HEK293T (cell line): ENCODE measurements at regions not wholly inside any gene's neighbourhood (a gene's known extent, or its start where the extent isn't known, plus 50 kb on each side); places are given as distances from the start of the nearest gene placed in this dataset.

Experiments
- ARNT ChIP-seq: fragments of 450-650 bp; IDR thresholded peaks from 2 replicates; pipeline ENCODE4 v1.6.1; 2017; ENCODE audit warnings: mild to moderate bottlenecking
- NFRKB ChIP-seq: fragments of 450-650 bp; IDR thresholded peaks from 2 replicates; pipeline ENCODE4 v1.6.1; 2016; ENCODE audit warnings: mild to moderate bottlenecking, moderate library complexity

DNA sequence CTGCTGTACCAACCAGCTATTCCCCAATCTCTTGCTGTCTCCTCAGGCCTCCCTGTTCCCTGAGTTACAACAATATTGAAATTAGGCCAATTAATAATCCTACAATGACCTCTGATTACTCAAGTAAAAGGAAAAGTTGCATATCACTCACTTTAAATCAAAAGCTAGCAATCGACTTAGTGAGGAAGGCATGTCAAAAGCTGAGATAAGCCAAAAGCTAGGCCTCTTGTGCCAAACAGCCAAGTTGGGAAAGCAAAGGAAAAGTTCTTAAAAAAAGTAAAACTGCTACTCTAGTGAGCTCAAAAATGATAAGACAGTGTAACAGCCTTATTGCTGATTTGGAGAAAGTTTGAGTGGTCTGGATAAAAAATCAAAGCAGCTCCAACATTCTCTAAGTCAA is 129.8 kb downstream of the LSMEM1 start:
- TF ChIP-seq ARNT = no peak
- no peak for TF ChIP-seq NFRKB
